Ascending aorta (tissue), 2 donors: ENCODE measurements at regions not wholly inside any gene's neighbourhood (a gene's known extent, or its start where the extent isn't known, plus 50 kb on each side); places are given as distances from the start of the nearest gene placed in this dataset.

Experiments used
- DNase-seq, 2 donors: peaks; one replicate each; pipeline ENCODE4 v3.0.0-alpha.2; 2019; ENCODE audit warnings: low spot score in 2 of 2
- H3K27ac ChIP-seq, 2 donors: fragments of 200-600 bp; sonication (generic); one replicate each; pipeline ENCODE4 v1.5.1; 2016 to 2017; ENCODE audit warnings: mild to moderate bottlenecking in 1 of 2
- H3K27me3 ChIP-seq: fragments of 200-600 bp; sonication (generic); one replicate; pipeline ENCODE4 v1.5.1; 2017
- H3K36me3 ChIP-seq, 2 donors: fragments of 200-600 bp; sonication (generic); one replicate each; pipeline ENCODE4 v1.5.1; 2016
- H3K4me1 ChIP-seq, 2 donors: fragments of 200-600 bp; sonication (generic); one replicate each; pipeline ENCODE4 v1.5.1; 2016 to 2017; ENCODE audit warnings: mild to moderate bottlenecking in 1 of 2
- H3K4me3 ChIP-seq, 2 donors: fragments of 200-600 bp; sonication (generic); one replicate each; pipeline ENCODE4 v1.5.1; 2016 to 2017; ENCODE audit warnings: mild to moderate bottlenecking in 1 of 2
- H3K9me3 ChIP-seq, 2 donors: fragments of 200-600 bp; sonication (generic); one replicate each; pipeline ENCODE4 v1.5.1; 2016
- intact Hi-C: fragments of 100-400 bp; cut with DNase I; formaldehyde crosslinking; loops from one replicate; pipeline ENCODE4 v1.15.1; 2023
- TF ChIP-seq, protein P1 (sequence below), 3 experiments: fragments of 200-600 bp in 2 of 3; fragments of 450-650 bp in 1 of 3; sonication (generic) in 2 of 3; IDR thresholded peaks; one replicate each; pipeline ENCODE4 v1.5.1; 2016 to 2019; ENCODE audit warnings: antibody characterized with exemption in 3 of 3, mild to moderate bottlenecking in 1 of 3, moderate library complexity in 1 of 3

DNA sequence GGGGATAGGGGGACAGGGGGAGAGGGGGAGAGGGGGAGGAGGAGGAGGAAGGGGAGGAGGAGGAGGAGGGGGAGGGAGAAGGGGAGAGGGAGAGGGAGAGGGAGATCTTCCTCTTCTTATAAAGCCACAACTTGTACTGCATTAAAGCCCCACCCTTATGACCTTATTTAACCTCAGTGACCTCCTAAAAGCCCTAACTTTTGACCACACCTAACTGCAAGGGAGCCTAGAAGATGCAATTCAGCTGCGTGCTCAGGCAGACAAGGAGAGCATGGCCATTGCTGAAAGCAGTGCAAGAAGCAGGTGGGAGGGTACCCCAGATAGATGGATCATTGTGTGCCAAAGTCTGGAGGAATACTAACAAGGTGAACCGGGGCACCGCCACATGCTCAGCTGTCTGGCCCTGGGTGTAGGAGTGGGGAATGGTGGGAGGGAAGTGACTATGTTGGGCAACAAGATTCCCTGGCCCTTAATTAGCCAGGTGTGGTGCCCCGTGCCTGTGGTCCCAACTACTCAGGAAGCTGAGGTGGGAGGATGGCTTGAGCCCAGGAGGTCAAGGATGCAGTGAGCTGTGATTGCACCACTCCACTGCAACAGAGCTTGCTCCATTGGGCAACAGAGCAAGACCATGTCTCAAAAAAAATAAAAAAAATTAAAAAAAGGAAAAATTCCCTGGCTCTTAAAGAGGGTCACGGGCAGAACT, 125.4 kb upstream of the BOD1 start:
- TF ChIP-seq, protein P1, sequence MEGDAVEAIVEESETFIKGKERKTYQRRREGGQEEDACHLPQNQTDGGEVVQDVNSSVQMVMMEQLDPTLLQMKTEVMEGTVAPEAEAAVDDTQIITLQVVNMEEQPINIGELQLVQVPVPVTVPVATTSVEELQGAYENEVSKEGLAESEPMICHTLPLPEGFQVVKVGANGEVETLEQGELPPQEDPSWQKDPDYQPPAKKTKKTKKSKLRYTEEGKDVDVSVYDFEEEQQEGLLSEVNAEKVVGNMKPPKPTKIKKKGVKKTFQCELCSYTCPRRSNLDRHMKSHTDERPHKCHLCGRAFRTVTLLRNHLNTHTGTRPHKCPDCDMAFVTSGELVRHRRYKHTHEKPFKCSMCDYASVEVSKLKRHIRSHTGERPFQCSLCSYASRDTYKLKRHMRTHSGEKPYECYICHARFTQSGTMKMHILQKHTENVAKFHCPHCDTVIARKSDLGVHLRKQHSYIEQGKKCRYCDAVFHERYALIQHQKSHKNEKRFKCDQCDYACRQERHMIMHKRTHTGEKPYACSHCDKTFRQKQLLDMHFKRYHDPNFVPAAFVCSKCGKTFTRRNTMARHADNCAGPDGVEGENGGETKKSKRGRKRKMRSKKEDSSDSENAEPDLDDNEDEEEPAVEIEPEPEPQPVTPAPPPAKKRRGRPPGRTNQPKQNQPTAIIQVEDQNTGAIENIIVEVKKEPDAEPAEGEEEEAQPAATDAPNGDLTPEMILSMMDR (IDR thresholded peaks at IDR 0.05), result no peak
- no peak for DNase-seq
- no peaks in the 10 kb centered on the region for H3K27me3 ChIP-seq
- no peaks in the 10 kb centered on the region for H3K4me1 ChIP-seq
- no peaks in the 10 kb centered on the region for H3K36me3 ChIP-seq
- intact Hi-C loops, result no loop called here
- H3K27ac ChIP-seq, result no peak overlapping the region
- no peak overlapping the region for H3K4me3 ChIP-seq
- H3K9me3 ChIP-seq, result no peaks in the 10 kb centered on the region

DNA sequence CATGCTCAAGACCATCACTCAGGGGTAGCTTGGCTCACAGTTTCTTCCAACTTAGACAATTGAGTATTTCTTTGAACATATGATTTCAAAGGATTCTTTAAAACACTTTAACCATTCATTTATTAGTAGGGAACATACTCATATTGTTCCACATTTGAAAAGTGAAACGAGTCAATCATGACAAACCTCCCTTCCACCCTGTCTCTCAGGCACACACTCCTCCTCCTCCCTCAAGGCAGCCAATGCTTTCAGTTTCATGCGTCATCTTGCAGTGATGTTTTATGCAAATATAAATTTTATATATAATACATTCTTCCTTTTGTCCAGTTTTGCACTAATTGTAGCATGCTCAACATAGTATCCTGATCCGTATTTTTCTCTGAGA, 126.0 kb upstream of the BOD1 start:
- intact Hi-C loops, result no loop called here
- Histone ChIP-seq H3K4me1 (no peaks in the 10 kb centered on the region), H3K27ac (no peak overlapping the region), H3K27me3 (no peaks in the 10 kb centered on the region), H3K9me3 (no peaks in the 10 kb centered on the region), H3K4me3 (no peak overlapping the region), H3K36me3 (no peaks in the 10 kb centered on the region)
- DNase-seq, result no peak
- TF ChIP-seq, protein P1 (IDR thresholded peaks at IDR 0.05), result no peak

DNA sequence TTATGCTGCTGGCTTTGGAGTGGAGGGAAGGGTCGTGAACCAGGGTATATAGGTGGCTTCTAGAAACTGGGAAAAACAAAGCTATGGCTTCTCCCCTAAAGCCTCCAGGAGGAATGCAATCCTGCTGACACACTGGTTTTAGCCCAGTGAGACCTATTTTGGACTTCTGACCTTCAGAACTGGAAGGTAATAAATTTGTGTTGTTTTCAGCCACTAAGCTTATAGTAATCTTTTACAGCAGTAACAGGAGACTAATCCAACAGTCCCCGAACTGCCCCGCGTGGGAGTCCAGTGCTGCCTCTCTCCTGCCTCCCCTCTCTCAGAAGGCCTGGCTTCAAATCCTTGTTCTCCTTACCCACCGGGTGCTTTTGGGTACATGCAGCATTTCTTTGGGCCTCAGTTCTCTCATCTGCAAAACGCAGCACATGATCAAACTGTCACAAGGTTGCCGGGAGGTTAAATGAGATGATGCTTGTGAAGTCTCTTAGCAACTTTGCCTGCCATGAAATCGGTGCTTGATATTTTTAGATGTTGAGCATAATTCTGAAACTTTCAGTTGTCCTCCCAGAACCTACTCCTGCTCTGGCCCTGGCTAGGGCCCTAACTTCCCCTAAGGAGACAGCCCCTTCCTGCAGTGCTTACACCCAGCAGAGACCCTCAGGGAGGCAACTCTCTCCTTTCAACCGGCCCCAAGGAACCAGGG, 127.3 kb upstream of the BOD1 start:
- Histone ChIP-seq H3K4me3 (no peak overlapping the region), H3K36me3 (no peaks in the 10 kb centered on the region), H3K4me1 (no peaks in the 10 kb centered on the region), H3K27ac (no peak overlapping the region), H3K27me3 (no peaks in the 10 kb centered on the region), H3K9me3 (no peaks in the 10 kb centered on the region)
- TF ChIP-seq, protein P1 (IDR thresholded peaks at IDR 0.05), result no peak
- no peak for DNase-seq
- intact Hi-C loops, result no loop called here

DNA sequence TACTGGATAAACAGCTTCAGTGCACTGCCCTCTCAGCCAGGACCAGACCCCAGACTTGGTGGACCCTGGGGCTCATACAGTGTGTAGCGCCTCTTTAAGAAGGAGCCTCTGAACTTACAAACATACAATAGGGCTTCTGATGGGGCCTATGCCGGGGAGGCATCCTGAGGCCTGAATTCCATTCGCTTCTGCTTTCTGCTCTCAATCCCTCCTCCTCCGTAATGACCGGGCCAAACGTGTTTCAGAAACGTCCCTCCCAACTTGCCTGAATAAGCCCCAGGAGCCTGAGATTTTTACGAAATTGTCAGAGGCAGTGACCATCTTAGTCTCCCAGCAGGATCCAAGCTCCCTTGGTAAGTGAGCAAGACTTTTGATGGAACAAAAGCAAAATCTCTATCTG, 128.1 kb upstream of the BOD1 start:
- H3K9me3 ChIP-seq, result no peaks in the 10 kb centered on the region
- no peak overlapping the region for H3K4me3 ChIP-seq
- intact Hi-C loops, result no loop called here
- TF ChIP-seq, protein P1 (IDR thresholded peaks at IDR 0.05), result no peak
- H3K27ac ChIP-seq, result no peak overlapping the region
- DNase-seq, result no peak
- H3K36me3 ChIP-seq, result no peaks in the 10 kb centered on the region
- H3K4me1 ChIP-seq, result no peaks in the 10 kb centered on the region
- no peaks in the 10 kb centered on the region for H3K27me3 ChIP-seq

DNA sequence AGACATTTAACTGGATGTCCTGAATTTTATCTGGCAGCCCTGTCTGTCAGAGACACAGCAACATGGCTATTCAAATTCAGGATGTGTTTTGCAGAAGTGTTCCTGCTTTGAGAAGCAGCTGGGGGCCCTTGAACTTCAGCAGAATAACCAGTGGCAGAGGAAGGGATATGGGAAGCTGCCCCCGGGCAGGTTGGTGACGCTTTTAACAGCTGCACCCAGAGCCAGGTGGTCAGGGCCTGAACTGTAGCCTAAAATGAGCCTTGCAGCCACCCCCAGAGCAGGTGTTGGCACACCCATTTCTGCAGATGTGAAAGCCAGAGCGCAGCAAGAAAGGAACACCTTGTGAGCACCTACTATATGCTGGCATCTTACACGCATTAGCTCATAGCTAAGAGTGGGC, 128.7 kb upstream of the BOD1 start:
- H3K27ac ChIP-seq, result no peak overlapping the region
- H3K9me3 ChIP-seq, result no peaks in the 10 kb centered on the region
- intact Hi-C loops, result no loop called here
- H3K36me3 ChIP-seq, result no peaks in the 10 kb centered on the region
- no peak for DNase-seq
- no peak overlapping the region for H3K4me3 ChIP-seq
- H3K27me3 ChIP-seq, result no peaks in the 10 kb centered on the region
- TF ChIP-seq, protein P1 (IDR thresholded peaks at IDR 0.05), result no peak
- H3K4me1 ChIP-seq, result no peaks in the 10 kb centered on the region
